ENCODE measurements at regions not wholly inside any gene's neighbourhood (a gene's known extent, or its start where the extent isn't known, plus 50 kb on each side); places are given as distances from the start of the nearest gene placed in this dataset.

GRCh38 chr2:204272610-204273287 lies 272.5 kb upstream of the PARD3B start:
- TF ChIP-seq CTCF (IDR thresholded peaks at IDR 0.05) (no peak), POLR2A (IDR thresholded peaks at IDR 0.05) (no peak)
